GM21390 (cell line): ENCODE measurements at regions not wholly inside any gene's neighbourhood (a gene's known extent, or its start where the extent isn't known, plus 50 kb on each side); places are given as distances from the start of the nearest gene placed in this dataset.

Experiments used
- ATAC-seq: cut with Tn5 transposase; IDR thresholded peaks from one replicate; pipeline ENCODE4 v1.9.1; 2021; ENCODE audit not compliant: unreplicated experiment

- no peak for ATAC-seq
Observed at GRCh38 chr6:73923905-73924485, 228.0 kb downstream of the CD109 start.

- ATAC-seq, result no peak
Observed at GRCh38 chr6:73903155-73903554, 207.2 kb downstream of the CD109 start.

GRCh38 chr6:73901986-73902385 lies 206.0 kb downstream of the CD109 start:
- no peak for ATAC-seq

- no peak for ATAC-seq
Observed at GRCh38 chr6:73901311-73901710, 205.3 kb downstream of the CD109 start.

GRCh38 chr6:73898599-73898998 lies 202.6 kb downstream of the CD109 start:
- ATAC-seq, result no peak

GRCh38 chr6:73893696-73894095 lies 197.7 kb downstream of the CD109 start:
- ATAC-seq, result no peak

- ATAC-seq, result no peak
Observed at GRCh38 chr6:73888050-73888449, 192.0 kb downstream of the CD109 start.

GRCh38 chr6:73885393-73885792 lies 189.4 kb downstream of the CD109 start:
- no peak for ATAC-seq

- no peak for ATAC-seq
Observed at GRCh38 chr6:73884540-73884939, 188.5 kb downstream of the CD109 start.

GRCh38 chr6:73879501-73880293 lies 183.7 kb downstream of the CD109 start:
- no peak for ATAC-seq

GRCh38 chr6:73878403-73878802 lies 182.4 kb downstream of the CD109 start:
- no peak for ATAC-seq
